ENCODE measurements at regions not wholly inside any gene's neighbourhood (a gene's known extent, or its start where the extent isn't known, plus 50 kb on each side); places are given as distances from the start of the nearest gene placed in this dataset.

- no peak for TF ChIP-seq CTCF (IDR thresholded peaks at IDR 0.05; ENCODE audit: low read depth, low read length, poor library complexity, severe bottlenecking)
- no peak for TF ChIP-seq EZH2phosphoT487 (IDR thresholded peaks at IDR 0.05; ENCODE audit: borderline replicate concordance, low read length)
Observed at GRCh38 chr13:40048551-40048950, 393.1 kb downstream of the COG6 start.
